T-helper 1 cell treated with Interleukin-12 subunit alpha and Interleukin-12 subunit beta and Interleukin-4 antibody, amounts not matched to agents 30 μg/mL and 1 μg/mL, for 36 hours (primary cell): ENCODE measurements at regions not wholly inside any gene's neighbourhood (a gene's known extent, or its start where the extent isn't known, plus 50 kb on each side); places are given as distances from the start of the nearest gene placed in this dataset.
"Not testable (repeated sequence)": the region's sequence is repeated elsewhere in the genome, so short reads cannot be mapped to it uniquely, and the experiment has no call there.

Source experiments
- H3K27ac Mint-ChIP-seq: one replicate; pipeline ENCODE4 v1.8.0; 2021; ENCODE audit warnings: mild to moderate bottlenecking, mixed read lengths
- H3K27me3 Mint-ChIP-seq: one replicate; pipeline ENCODE4 v1.8.0; 2021; ENCODE audit warnings: low read depth, mixed read lengths
- H3K36me3 Mint-ChIP-seq: one replicate; pipeline ENCODE4 v1.8.0; 2021; ENCODE audit warnings: low read depth, mixed read lengths
- H3K4me1 Mint-ChIP-seq: one replicate; pipeline ENCODE4 v1.8.0; 2021; ENCODE audit warnings: low read depth, mixed read lengths
- H3K4me3 Mint-ChIP-seq: one replicate; pipeline ENCODE4 v1.8.0; 2021; ENCODE audit warnings: mild to moderate bottlenecking, moderate library complexity, mixed read lengths
- H3K9me3 Mint-ChIP-seq: one replicate; pipeline ENCODE4 v1.8.0; 2021; ENCODE audit warnings: mixed read lengths

DNA sequence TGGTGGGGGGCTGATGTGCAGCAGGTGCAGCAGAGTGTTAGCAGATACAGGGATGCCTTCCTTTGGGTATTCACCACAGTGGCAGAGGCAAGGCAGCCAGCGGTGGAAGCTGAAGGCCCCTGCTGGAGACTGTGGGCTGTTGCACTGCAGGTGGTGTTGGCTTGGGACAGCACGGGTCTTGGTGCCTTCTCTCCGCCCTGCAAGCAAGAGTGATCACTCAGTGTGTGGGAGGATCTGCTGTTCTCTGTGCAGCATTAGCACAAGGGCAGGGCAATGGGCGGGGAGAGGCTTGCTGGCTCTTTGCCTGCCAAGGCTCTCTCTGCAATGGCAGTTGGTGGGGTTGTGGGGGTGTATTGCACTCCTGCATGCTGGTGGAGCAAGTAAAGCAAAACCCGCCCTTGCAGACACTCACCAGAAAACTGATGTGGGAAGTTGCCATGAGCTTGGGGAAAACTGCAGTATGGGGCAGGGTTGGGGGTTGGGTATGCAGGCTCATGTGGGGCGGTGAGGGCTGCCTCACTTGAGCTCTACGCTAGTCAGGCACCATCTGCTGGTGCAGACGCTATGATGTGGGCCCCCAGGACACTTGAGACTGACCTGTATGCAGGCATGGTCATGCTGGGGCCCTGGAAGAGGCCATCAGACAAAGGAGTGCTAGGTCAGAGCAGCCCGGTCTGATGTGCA is 820.8 kb upstream of the GRIA3 start:
- no peaks in the 10 kb centered on the region for H3K36me3 Mint-ChIP-seq
- H3K27ac Mint-ChIP-seq, result no peak overlapping the region
- H3K4me1 Mint-ChIP-seq, result no peaks in the 10 kb centered on the region
- H3K4me3 Mint-ChIP-seq, result no peak overlapping the region
- no peaks in the 10 kb centered on the region for H3K9me3 Mint-ChIP-seq
- no peaks in the 10 kb centered on the region for H3K27me3 Mint-ChIP-seq

DNA sequence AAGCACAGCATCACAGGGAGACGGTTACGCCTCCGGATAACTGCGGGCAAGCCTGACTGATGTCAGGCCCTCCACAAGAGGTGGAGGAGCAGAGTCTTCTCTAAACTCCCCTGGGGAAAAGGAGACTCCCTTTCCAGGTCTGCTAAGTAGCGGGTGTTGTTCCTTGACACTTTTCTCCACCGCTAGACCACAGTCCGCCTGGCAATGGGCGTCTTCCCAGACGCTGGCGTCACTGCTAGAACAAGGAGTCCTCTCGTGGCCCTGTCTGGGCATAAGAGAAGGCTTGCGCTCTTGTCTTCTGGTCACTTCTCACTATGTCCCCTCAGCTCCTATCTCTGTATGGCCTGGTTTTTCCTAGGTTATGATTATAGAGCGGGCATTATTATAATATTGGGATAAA is 808.5 kb upstream of the GRIA3 start:
- not testable (repeated sequence) for H3K27ac Mint-ChIP-seq, H3K27me3 Mint-ChIP-seq, H3K4me3 Mint-ChIP-seq, H3K9me3 Mint-ChIP-seq, H3K36me3 Mint-ChIP-seq, H3K4me1 Mint-ChIP-seq

DNA sequence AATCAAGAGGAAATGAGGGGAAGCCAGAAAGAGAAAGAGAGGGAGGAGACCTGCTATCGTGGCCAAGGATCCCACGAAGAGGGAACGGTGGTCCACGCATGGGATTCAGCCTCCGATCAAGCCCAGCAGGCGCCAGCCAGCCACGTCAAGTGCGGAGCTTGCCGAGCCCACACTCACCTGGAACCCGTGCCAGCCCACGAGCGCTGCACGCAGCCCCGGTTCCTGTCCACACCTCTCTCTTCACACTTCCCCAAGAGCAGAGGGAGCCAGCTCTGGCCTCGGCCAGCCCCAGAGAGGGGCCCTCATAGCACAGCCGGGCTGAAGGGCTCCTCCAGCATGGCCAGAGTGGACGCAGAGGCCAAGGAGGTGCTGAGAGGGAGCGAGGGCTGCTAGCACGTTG is 795.1 kb upstream of the GRIA3 start:
- Mint-ChIP-seq H3K9me3 (no peaks in the 10 kb centered on the region), H3K4me3 (no peak overlapping the region), H3K27ac (no peak overlapping the region), H3K27me3 (no peaks in the 10 kb centered on the region), H3K4me1 (no peaks in the 10 kb centered on the region), H3K36me3 (no peaks in the 10 kb centered on the region)

DNA sequence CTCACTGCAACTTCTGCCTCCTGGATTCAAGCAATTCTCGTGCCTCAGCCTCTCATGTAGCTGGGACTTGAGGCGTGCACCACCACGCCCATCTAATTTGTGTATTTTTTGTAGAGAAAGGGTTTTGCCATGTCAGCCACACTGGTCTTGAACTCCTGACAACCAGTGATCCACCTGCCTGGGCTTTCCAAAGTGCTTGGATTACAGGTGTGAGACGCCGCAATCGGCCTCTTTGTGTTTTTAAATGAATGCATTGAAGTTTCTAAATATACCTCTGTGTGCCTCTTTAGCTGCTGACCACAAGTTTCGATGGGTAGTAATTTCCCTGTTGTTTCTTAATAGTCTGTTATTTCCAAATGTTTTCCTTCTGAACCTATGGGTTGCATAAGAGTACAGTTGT is 765.3 kb upstream of the GRIA3 start:
- H3K4me1 Mint-ChIP-seq, result no peaks in the 10 kb centered on the region
- H3K4me3 Mint-ChIP-seq, result no peak overlapping the region
- H3K27me3 Mint-ChIP-seq, result no peaks in the 10 kb centered on the region
- no peaks in the 10 kb centered on the region for H3K9me3 Mint-ChIP-seq
- H3K36me3 Mint-ChIP-seq, result no peaks in the 10 kb centered on the region
- no peak overlapping the region for H3K27ac Mint-ChIP-seq

DNA sequence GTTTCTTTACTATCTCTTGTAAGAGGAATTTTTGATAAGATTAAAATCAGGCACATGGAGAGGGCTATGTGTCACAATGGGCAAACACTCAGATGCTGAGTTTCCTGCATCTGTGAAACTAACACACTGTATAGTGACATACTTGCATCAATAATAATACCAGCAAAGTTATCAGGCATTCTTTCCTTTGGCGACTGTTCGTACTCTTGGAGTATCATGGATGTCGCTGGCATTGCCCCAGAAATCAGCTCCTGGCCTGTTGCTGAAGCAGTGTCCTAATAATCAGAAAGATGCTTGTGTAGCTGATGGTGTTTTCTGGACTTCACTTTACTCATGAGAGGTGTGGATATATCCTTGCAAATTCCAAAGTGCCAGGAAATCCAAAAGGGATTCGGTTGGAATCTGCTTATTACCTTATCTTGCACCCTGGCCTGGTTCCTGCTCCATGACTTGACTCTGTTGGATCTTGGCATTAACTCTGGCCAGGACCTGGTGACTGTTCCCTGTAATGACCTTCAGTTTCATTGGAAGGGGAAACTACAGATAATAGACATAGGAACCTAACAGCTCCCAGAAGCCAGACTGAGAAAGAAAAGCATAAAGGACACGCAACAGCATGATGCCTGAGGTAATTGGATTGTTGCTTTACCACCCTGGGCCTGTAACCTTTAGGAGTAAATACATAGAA is 762.5 kb upstream of the GRIA3 start:
- no peaks in the 10 kb centered on the region for H3K27me3 Mint-ChIP-seq
- H3K4me1 Mint-ChIP-seq, result no peaks in the 10 kb centered on the region
- no peaks in the 10 kb centered on the region for H3K36me3 Mint-ChIP-seq
- H3K9me3 Mint-ChIP-seq, result no peaks in the 10 kb centered on the region
- H3K27ac Mint-ChIP-seq, result no peak overlapping the region
- no peak overlapping the region for H3K4me3 Mint-ChIP-seq

DNA sequence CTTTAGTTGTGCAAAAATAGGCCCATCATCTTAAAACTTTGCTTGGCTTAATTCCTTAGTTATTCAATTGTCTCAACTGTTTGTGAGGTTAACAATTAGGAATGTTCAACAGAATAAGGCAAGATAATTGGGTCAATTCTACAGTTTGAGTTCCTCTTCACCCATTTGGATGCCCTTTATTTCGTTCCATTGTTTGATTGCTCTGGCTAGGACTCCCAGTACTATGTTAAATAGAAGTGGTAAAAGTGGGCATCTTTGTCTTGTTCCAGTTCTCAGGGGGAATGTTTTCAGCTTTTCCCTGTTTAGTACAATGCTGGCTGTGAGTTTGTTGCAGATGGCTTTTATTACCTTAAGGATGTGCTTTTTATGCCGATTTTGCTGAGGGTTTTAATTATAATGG is 761.5 kb upstream of the GRIA3 start:
- Mint-ChIP-seq H3K4me1 (no peaks in the 10 kb centered on the region), H3K27ac (no peak overlapping the region), H3K9me3 (no peaks in the 10 kb centered on the region), H3K27me3 (no peaks in the 10 kb centered on the region), H3K36me3 (no peaks in the 10 kb centered on the region), H3K4me3 (no peak overlapping the region)

DNA sequence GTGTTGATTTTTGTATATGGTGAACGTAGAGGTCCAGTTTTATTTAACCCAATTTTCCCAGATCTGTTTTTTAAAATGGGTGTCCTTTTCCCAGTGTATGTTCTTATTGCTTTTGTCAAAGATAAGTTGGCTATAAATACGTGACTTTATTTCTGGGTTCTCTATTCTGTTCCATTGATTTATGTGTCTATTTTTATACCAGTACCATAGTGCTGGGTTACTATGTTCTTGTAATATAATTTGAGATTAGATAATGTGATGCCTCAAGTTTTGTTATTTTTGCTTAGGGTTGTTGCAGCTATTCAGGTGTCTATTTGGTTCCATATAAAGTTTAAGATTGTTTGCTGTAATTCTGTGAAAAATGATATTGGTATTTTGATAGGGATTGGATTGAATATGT is 749.1 kb upstream of the GRIA3 start:
- no peaks in the 10 kb centered on the region for H3K27me3 Mint-ChIP-seq
- no peaks in the 10 kb centered on the region for H3K36me3 Mint-ChIP-seq
- no peak overlapping the region for H3K27ac Mint-ChIP-seq
- peaks cover 11% of the 10 kb centered on the region for H3K9me3 Mint-ChIP-seq
- H3K4me1 Mint-ChIP-seq, result no peaks in the 10 kb centered on the region
- no peak overlapping the region for H3K4me3 Mint-ChIP-seq

DNA sequence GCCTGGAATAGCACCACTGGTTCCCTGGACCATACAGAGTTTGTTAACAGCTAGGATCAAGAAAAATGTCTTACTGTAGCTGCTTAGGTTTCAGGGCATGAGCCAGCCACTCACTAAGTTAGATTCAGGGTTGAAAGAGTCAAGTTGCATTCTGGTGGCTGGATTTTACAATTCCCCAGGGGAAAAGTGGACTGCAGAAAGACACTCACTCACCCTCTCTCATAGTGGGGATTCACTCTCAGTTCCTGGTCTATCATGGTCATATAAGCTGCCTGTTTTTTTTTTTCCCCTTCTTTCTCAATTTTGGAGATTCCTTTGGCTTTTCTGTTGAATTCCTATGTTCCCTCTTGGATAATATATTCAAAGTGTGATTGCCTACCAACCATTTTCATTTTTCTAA is 744.2 kb upstream of the GRIA3 start:
- Mint-ChIP-seq H3K9me3 (peaks cover 14% of the 10 kb centered on the region), H3K4me3 (no peak overlapping the region), H3K4me1 (no peaks in the 10 kb centered on the region), H3K27me3 (no peaks in the 10 kb centered on the region), H3K27ac (no peak overlapping the region), H3K36me3 (no peaks in the 10 kb centered on the region)

DNA sequence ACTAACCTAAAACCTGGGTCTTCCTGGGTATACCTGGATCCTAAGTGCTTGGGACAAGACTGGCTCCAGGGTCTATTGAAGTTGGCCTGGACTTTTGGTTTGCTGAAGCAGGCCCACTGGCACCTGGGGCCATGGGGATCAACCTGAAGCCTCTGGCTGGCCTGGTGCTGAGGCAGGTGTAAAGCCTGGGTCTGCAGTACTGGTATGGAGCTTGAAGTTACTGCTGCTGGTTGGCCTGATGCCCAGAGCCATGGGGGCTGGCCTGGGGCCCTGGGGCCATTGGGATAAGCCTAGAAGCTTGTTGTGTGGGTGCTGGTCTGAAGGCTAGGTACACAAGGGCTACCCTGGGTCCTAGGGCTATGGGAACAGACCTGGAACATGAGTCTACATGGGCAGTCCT is 743.2 kb upstream of the GRIA3 start:
- Mint-ChIP-seq H3K27ac (no peak overlapping the region), H3K4me1 (no peaks in the 10 kb centered on the region), H3K4me3 (no peak overlapping the region), H3K9me3 (peaks cover 14% of the 10 kb centered on the region), H3K27me3 (no peaks in the 10 kb centered on the region), H3K36me3 (no peaks in the 10 kb centered on the region)

DNA sequence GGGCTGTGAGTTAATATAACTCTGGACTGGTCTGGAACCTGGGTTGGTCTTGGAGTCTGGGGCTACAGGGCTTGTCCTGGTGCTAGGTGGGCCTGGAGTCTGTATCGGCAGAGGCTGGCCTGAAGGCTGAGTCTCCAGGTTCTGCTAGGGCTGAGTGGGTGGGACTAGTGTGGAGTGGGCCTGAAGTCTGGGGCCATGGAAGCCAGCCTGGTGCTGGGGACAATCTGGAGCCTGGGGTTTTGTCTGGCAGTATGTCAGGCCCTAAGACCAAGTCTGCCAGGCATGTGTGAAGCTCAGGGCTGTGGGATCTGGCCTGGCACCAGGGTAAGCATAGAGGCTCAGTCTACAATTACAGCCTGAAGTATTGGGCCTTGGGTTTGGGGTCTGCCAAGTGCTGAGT is 742.6 kb upstream of the GRIA3 start:
- H3K36me3 Mint-ChIP-seq, result no peaks in the 10 kb centered on the region
- no peaks in the 10 kb centered on the region for H3K27me3 Mint-ChIP-seq
- no peak overlapping the region for H3K27ac Mint-ChIP-seq
- no peaks in the 10 kb centered on the region for H3K4me1 Mint-ChIP-seq
- H3K4me3 Mint-ChIP-seq, result no peak overlapping the region
- peaks cover 14% of the 10 kb centered on the region for H3K9me3 Mint-ChIP-seq

DNA sequence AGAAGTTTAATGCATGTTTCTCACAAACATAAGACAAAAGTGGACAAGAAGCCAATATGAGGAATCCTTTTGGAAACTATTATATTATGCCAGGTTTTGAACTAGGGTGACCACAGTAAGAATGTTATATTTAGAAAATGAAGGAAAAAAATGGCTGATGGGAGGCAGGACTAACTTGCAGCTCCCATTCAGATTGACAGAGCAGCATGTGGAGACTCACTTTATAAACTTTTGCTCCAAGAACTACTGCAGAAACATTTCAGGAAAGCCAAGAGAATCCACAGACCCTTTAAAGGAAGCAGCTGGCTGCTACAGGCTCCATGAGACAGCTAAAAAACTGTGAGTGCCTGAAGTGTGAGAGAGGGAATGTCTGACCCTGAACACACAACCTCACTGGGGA is 738.6 kb upstream of the GRIA3 start:
- no peak overlapping the region for H3K27ac Mint-ChIP-seq

DNA sequence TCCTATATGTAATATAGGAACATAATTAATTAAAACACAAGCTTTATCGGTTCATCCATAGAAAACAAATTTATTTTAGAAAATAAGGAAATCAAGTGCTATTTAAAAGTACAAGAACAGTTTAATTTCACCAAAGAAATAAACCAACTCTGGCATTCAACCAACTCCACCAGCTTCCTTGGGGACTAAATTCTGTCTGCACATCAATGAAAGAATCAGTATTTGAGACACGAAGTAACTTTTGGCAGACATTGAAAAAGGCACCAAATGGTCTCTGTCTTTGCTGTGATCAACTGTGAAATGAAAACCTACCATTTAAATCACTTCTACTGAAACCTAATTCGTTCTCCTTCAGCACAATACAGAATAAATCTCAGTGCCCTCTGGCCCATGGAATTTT is 719.7 kb upstream of the GRIA3 start:
- Mint-ChIP-seq H3K36me3 (no peaks in the 10 kb centered on the region), H3K4me1 (no peaks in the 10 kb centered on the region), H3K27me3 (no peaks in the 10 kb centered on the region), H3K9me3 (no peaks in the 10 kb centered on the region), H3K4me3 (no peak overlapping the region), H3K27ac (no peak overlapping the region)

More for the DNA sequence above, 738.6 kb upstream of the GRIA3 start:
- Mint-ChIP-seq H3K36me3 (no peaks in the 10 kb centered on the region), H3K4me3 (no peak overlapping the region), H3K27me3 (no peaks in the 10 kb centered on the region), H3K4me1 (no peaks in the 10 kb centered on the region), H3K9me3 (peaks cover 3% of the 10 kb centered on the region)

DNA sequence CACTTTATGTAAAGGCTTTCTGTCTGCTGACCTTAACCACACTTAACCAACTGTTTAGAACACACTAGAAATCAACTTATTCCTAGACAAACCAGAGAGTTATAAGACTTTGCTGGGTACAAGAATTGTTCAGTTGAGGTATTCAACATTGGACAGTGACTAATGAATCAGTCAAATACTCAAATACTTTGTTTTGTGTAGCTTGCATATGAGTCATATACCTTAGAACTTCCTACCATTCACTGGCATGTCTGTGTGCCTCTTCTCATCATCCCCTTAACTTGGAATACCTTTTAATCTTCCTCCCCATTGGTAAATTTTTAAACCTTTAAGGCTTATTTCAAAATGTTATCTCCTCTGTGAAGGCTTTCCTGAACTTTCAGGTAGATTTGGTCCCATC is 708.8 kb upstream of the GRIA3 start:
- Mint-ChIP-seq H3K4me3 (no peak overlapping the region), H3K36me3 (no peaks in the 10 kb centered on the region), H3K27me3 (no peaks in the 10 kb centered on the region), H3K9me3 (no peaks in the 10 kb centered on the region), H3K27ac (no peak overlapping the region), H3K4me1 (no peaks in the 10 kb centered on the region)

DNA sequence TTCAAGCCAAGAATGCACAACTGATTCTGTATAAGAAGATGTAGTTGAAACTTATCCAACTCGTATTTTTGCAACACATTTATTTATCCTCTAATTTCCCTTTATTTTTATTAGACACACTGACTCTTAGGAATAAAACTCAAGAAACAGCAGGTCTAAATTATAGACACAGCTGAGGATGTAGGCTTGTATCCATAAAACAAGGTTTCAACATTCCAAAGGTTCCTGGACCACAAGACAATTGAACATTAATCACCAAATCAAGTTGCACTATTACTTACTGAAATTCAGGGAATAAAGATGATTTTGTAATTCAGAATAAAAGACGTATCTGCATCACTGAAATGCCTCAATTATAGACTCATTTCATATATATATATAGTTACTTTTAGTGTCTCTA is 683.5 kb upstream of the GRIA3 start:
- Mint-ChIP-seq H3K9me3 (peaks cover 7% of the 10 kb centered on the region), H3K27me3 (no peaks in the 10 kb centered on the region), H3K36me3 (no peaks in the 10 kb centered on the region), H3K4me1 (no peaks in the 10 kb centered on the region), H3K27ac (no peak overlapping the region), H3K4me3 (no peak overlapping the region)

DNA sequence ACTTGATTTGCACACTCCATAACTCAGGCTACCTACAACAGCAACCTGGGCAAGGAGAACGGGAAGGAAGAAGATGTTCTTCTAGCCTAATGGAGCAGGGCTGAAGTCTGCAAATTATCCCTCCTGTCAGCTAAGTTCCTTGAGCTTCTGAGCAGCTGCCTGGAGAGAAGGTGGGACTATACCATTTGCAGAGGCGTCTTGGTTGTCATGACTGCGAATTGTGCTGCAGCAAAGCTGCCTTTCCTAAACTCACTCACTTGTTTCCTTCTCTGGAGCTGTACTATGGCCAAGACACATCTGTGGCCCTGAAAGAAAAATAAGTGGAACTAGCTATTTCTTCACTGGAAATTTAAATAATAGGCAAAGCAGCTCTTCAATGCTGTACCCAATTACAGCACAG is 682.4 kb upstream of the GRIA3 start:
- Mint-ChIP-seq H3K36me3 (no peaks in the 10 kb centered on the region), H3K4me3 (no peak overlapping the region), H3K27ac (no peak overlapping the region), H3K4me1 (no peaks in the 10 kb centered on the region), H3K27me3 (no peaks in the 10 kb centered on the region), H3K9me3 (peaks cover 7% of the 10 kb centered on the region)

DNA sequence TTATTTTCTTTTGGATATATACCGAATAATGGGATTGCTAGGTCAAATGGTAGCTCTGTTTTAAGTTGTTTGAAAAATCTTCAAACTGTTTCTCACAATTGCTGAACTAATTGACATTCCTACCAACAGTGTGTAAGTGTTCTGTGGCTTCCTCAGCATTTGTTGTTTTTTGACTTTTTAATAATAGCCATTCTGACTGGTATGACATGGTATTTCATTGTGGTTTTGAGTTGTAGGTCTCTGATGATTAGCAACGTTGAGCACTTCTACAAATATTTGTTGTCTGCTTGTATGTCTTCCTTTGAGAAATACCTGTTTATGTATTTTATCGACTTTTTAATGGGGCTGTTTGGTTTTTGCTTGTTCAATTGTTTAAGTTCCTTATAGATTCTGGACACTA is 680.1 kb upstream of the GRIA3 start:
- Mint-ChIP-seq H3K27me3 (no peaks in the 10 kb centered on the region), H3K4me1 (no peaks in the 10 kb centered on the region), H3K4me3 (no peak overlapping the region), H3K9me3 (peaks cover 7% of the 10 kb centered on the region), H3K27ac (no peak overlapping the region), H3K36me3 (no peaks in the 10 kb centered on the region)
